ENCODE measurements at regions not wholly inside any gene's neighbourhood (a gene's known extent, or its start where the extent isn't known, plus 50 kb on each side); places are given as distances from the start of the nearest gene placed in this dataset.

GRCh38 chr7:85815526-85815925, 628.7 kb upstream of the SEMA3D start:
- H3K36me3 ChIP-seq: no peaks in the 10 kb centered on the region
- no peak for TF ChIP-seq CTCF (IDR thresholded peaks at IDR 0.05)
- no peak for TF ChIP-seq POLR2AphosphoS5 (IDR thresholded peaks at IDR 0.05)
- no peak for TF ChIP-seq POLR2A (IDR thresholded peaks at IDR 0.05)
- TF ChIP-seq EP300 (IDR thresholded peaks at IDR 0.05): no peak
- H3K9me3 ChIP-seq: no peaks in the 10 kb centered on the region
- no peak overlapping the region for H3K27ac ChIP-seq
- ATAC-seq (ENCODE audit: low FRiP score in 2 of 2) (no peak), DNase-seq (no peak)
- H3K4me3 ChIP-seq: no peak overlapping the region
- H3K4me1 ChIP-seq: no peaks in the 10 kb centered on the region
- H3K27me3 ChIP-seq: no peaks in the 10 kb centered on the region

GRCh38 chr7:85806321-85806720, 619.5 kb upstream of the SEMA3D start:
- Histone ChIP-seq H3K27ac (no peak overlapping the region), H3K4me3 (no peak overlapping the region), H3K4me1 (no peaks in the 10 kb centered on the region), H3K36me3 (no peaks in the 10 kb centered on the region), H3K27me3 (no peaks in the 10 kb centered on the region), H3K9me3 (no peaks in the 10 kb centered on the region)
- DNase-seq (no peak), ATAC-seq (ENCODE audit: low FRiP score in 2 of 2) (no peak)
- TF ChIP-seq POLR2A (IDR thresholded peaks at IDR 0.05) (no peak), CTCF (IDR thresholded peaks at IDR 0.05) (no peak), EP300 (IDR thresholded peaks at IDR 0.05) (no peak), POLR2AphosphoS5 (IDR thresholded peaks at IDR 0.05) (no peak)

DNA sequence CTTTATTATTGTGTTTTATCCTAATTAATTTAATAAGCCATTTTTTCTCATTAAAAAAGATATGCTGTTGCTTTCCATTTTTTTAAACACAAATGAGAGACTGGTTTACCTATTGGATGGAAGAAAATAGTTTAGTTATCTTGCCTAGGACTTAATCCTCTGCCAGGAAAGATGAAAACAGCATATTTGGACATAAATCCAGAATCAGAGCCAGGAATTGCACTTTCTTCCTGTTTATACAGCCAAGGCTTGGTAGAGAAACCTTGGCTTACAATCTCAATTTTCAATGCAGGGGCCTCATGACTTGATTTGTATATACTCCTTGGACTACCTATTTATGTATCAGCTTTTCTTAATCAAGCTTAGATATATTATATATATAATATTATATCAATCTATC, 618.8 kb upstream of the SEMA3D start:
- H3K27ac ChIP-seq: no peak overlapping the region
- H3K9me3 ChIP-seq: no peaks in the 10 kb centered on the region
- ATAC-seq (ENCODE audit: low FRiP score in 2 of 2) (no peak), DNase-seq (no peak)
- no peak for TF ChIP-seq EP300 (IDR thresholded peaks at IDR 0.05)
- no peak for TF ChIP-seq CTCF (IDR thresholded peaks at IDR 0.05)
- TF ChIP-seq POLR2AphosphoS5 (IDR thresholded peaks at IDR 0.05): no peak
- no peak for TF ChIP-seq POLR2A (IDR thresholded peaks at IDR 0.05)
- no peaks in the 10 kb centered on the region for H3K36me3 ChIP-seq
- no peak overlapping the region for H3K4me3 ChIP-seq
- H3K4me1 ChIP-seq: no peaks in the 10 kb centered on the region
- no peaks in the 10 kb centered on the region for H3K27me3 ChIP-seq

- Histone ChIP-seq H3K36me3 (no peaks in the 10 kb centered on the region), H3K4me1 (no peaks in the 10 kb centered on the region), H3K4me3 (no peak overlapping the region), H3K27ac (no peak overlapping the region), H3K27me3 (no peaks in the 10 kb centered on the region), H3K9me3 (no peaks in the 10 kb centered on the region)
- DNase-seq: no peak
- ATAC-seq (ENCODE audit: low FRiP score in 2 of 2): no peak
- WGBS, 2 donors: 74 to 76% methylated on average over 3 of the region's 3 CpGs
- TF ChIP-seq EP300 (IDR thresholded peaks at IDR 0.05): no peak
- TF ChIP-seq CTCF (IDR thresholded peaks at IDR 0.05): no peak
- no peak for TF ChIP-seq POLR2A (IDR thresholded peaks at IDR 0.05)
- TF ChIP-seq POLR2AphosphoS5 (IDR thresholded peaks at IDR 0.05): no peak
These were observed 618.4 kb upstream of the SEMA3D start for GRCh38 chr7:85805249-85805648.

DNA sequence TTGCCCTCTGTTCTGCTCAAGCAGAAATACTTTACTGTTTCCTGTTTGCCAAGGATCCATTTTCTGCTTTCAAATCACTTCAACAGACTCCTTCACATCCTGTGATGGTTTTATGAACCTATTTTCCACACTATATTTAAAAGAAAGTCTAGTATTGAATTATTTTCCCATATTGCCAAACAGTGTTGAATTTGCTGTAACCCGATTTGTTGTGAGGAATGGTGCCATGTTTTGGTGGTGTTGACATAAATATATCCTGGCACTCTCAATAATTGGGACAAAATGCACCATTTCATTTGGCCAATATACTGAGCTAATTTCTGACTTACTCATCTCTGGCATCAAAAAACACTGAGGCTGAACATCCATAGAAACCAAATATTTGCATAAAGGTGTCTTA, 615.4 kb upstream of the SEMA3D start:
- no peak for TF ChIP-seq POLR2A (IDR thresholded peaks at IDR 0.05)
- no peak for TF ChIP-seq EP300 (IDR thresholded peaks at IDR 0.05)
- no peak for TF ChIP-seq CTCF (IDR thresholded peaks at IDR 0.05)
- TF ChIP-seq POLR2AphosphoS5 (IDR thresholded peaks at IDR 0.05): no peak
- WGBS, 2 donors: 63 to 81% methylated on average over 1 of the region's 1 CpG
- H3K4me1 ChIP-seq: no peaks in the 10 kb centered on the region
- H3K9me3 ChIP-seq: no peaks in the 10 kb centered on the region
- no peaks in the 10 kb centered on the region for H3K27me3 ChIP-seq
- H3K27ac ChIP-seq: no peak overlapping the region
- no peak overlapping the region for H3K4me3 ChIP-seq
- DNase-seq: no peak
- no peaks in the 10 kb centered on the region for H3K36me3 ChIP-seq
- ATAC-seq (ENCODE audit: low FRiP score in 2 of 2): no peak
